Suprapubic skin (tissue), 4 donors: ENCODE measurements at regions not wholly inside any gene's neighbourhood (a gene's known extent, or its start where the extent isn't known, plus 50 kb on each side); places are given as distances from the start of the nearest gene placed in this dataset.

Source experiments
- DNase-seq, 2 donors: peaks; one replicate each; pipeline ENCODE4 v3.0.0-alpha.2; 2019; ENCODE audit warnings: low spot score in 2 of 2
- H3K27ac ChIP-seq: fragments of 200-600 bp; sonication (generic); one replicate; pipeline ENCODE4 v1.5.1; 2019
- H3K27me3 ChIP-seq: fragments of 200-600 bp; sonication (generic); one replicate; pipeline ENCODE4 v1.5.1; 2019
- H3K36me3 ChIP-seq: fragments of 200-600 bp; sonication (generic); one replicate; pipeline ENCODE4 v1.5.1; 2019
- H3K4me1 ChIP-seq: fragments of 200-600 bp; sonication (generic); one replicate; pipeline ENCODE4 v1.5.1; 2019
- H3K4me3 ChIP-seq: fragments of 200-600 bp; sonication (generic); one replicate; pipeline ENCODE4 v1.5.1; 2019; ENCODE audit warnings: mild to moderate bottlenecking
- H3K9me3 ChIP-seq: fragments of 200-600 bp; sonication (generic); one replicate; pipeline ENCODE4 v1.5.1; 2019
- CTCF ChIP-seq, 2 donors: fragments of 200-600 bp in 1 of 2; fragments of 450-650 bp in 1 of 2; sonication (generic) in 1 of 2; IDR thresholded peaks; one replicate each; pipeline ENCODE4 v1.5.1; 2016 to 2019; ENCODE audit warnings: antibody characterized with exemption in 2 of 2, mild to moderate bottlenecking in 1 of 2, moderate library complexity in 1 of 2
- EP300 ChIP-seq: sonication (generic); formaldehyde crosslinking; IDR thresholded peaks from one replicate; pipeline ENCODE4 v1.6.1; 2017; ENCODE audit warnings: antibody characterized with exemption
- POLR2A ChIP-seq, 2 donors: fragments of 450-650 bp; IDR thresholded peaks; one replicate each; pipeline ENCODE4 v1.6.1; 2017; ENCODE audit warnings: antibody characterized with exemption in 2 of 2, mild to moderate bottlenecking in 2 of 2, moderate library complexity in 2 of 2
- POLR2AphosphoS5 ChIP-seq, 3 donors: sonication (generic); formaldehyde crosslinking; IDR thresholded peaks; one replicate each; pipeline ENCODE4 v1.6.1; 2017; ENCODE audit warnings: antibody characterized with exemption in 3 of 3
- WGBS: methylation state at CpG from one replicate; pipeline ENCODE4 v1.1.5; 2018; 5-methylcytosine and 5-hydroxymethylcytosine counted together

GRCh38 chr6:56005426-56005825 lies 130.0 kb upstream of the BMP5 start:
- WGBS: 70% methylated on average over 1 of the region's 1 CpG
- H3K9me3 ChIP-seq: no peaks in the 10 kb centered on the region
- no peaks in the 10 kb centered on the region for H3K4me1 ChIP-seq
- no peaks in the 10 kb centered on the region for H3K27me3 ChIP-seq
- H3K4me3 ChIP-seq: no peak overlapping the region
- H3K27ac ChIP-seq: no peak overlapping the region
- no peak for TF ChIP-seq EP300
- DNase-seq: no peak
- no peaks in the 10 kb centered on the region for H3K36me3 ChIP-seq

GRCh38 chr6:56004426-56004825 lies 129.0 kb upstream of the BMP5 start:
- H3K4me1 ChIP-seq: no peaks in the 10 kb centered on the region
- TF ChIP-seq POLR2A (IDR thresholded peaks at IDR 0.05) (no peak), POLR2AphosphoS5 (IDR thresholded peaks at IDR 0.05) (no peak), EP300 (no peak), CTCF (IDR thresholded peaks at IDR 0.05) (no peak)
- WGBS: 80% methylated on average over 2 of the region's 2 CpGs

GRCh38 chr6:56003616-56004015 lies 128.2 kb upstream of the BMP5 start:
- Histone ChIP-seq H3K4me3 (no peak overlapping the region), H3K27ac (no peak overlapping the region), H3K27me3 (no peaks in the 10 kb centered on the region), H3K9me3 (no peaks in the 10 kb centered on the region), H3K36me3 (no peaks in the 10 kb centered on the region), H3K4me1 (no peaks in the 10 kb centered on the region)
- WGBS: 95% methylated on average over 2 of the region's 2 CpGs
- DNase-seq: no peak
- TF ChIP-seq EP300 (no peak), POLR2AphosphoS5 (IDR thresholded peaks at IDR 0.05) (no peak), POLR2A (IDR thresholded peaks at IDR 0.05) (no peak), CTCF (IDR thresholded peaks at IDR 0.05) (no peak)

More at GRCh38 chr6:56004426-56004825, 129.0 kb upstream of the BMP5 start:
- Histone ChIP-seq H3K36me3 (no peaks in the 10 kb centered on the region), H3K27ac (no peak overlapping the region), H3K27me3 (no peaks in the 10 kb centered on the region), H3K4me3 (no peak overlapping the region), H3K9me3 (no peaks in the 10 kb centered on the region)
- no peak for DNase-seq

GRCh38 chr6:56002336-56002735 lies 126.9 kb upstream of the BMP5 start:
- 74% methylated on average over 5 of the region's 5 CpGs for WGBS
- TF ChIP-seq EP300 (no peak), CTCF (IDR thresholded peaks at IDR 0.05) (no peak), POLR2AphosphoS5 (IDR thresholded peaks at IDR 0.05) (no peak), POLR2A (IDR thresholded peaks at IDR 0.05) (no peak)
- H3K9me3 ChIP-seq: no peaks in the 10 kb centered on the region
- no peak overlapping the region for H3K4me3 ChIP-seq
- no peaks in the 10 kb centered on the region for H3K4me1 ChIP-seq
- H3K27me3 ChIP-seq: no peaks in the 10 kb centered on the region
- H3K36me3 ChIP-seq: no peaks in the 10 kb centered on the region
- H3K27ac ChIP-seq: no peak overlapping the region
- DNase-seq: no peak

GRCh38 chr6:55998576-55998975 lies 123.2 kb upstream of the BMP5 start:
- H3K36me3 ChIP-seq: no peaks in the 10 kb centered on the region
- DNase-seq: no peak

GRCh38 chr6:55997223-55997874 lies 122.0 kb upstream of the BMP5 start:
- TF ChIP-seq CTCF (IDR thresholded peaks at IDR 0.05) (no peak), EP300 (no peak)
- Histone ChIP-seq H3K27ac (no peak overlapping the region), H3K27me3 (no peaks in the 10 kb centered on the region), H3K36me3 (no peaks in the 10 kb centered on the region), H3K4me1 (no peaks in the 10 kb centered on the region), H3K9me3 (peaks cover 5% of the 10 kb centered on the region), H3K4me3 (no peak overlapping the region)
- WGBS: 85% methylated on average over 3 of the region's 3 CpGs
- no peak for DNase-seq

More at GRCh38 chr6:55998576-55998975, 123.2 kb upstream of the BMP5 start:
- Histone ChIP-seq H3K27me3 (no peaks in the 10 kb centered on the region), H3K9me3 (peaks cover 5% of the 10 kb centered on the region), H3K4me1 (no peaks in the 10 kb centered on the region), H3K27ac (no peak overlapping the region), H3K4me3 (no peak overlapping the region)
- WGBS: 89% methylated on average over 2 of the region's 2 CpGs
- no peak for TF ChIP-seq EP300
